Ammon's horn (tissue), 1 donor: ENCODE measurements at regions not wholly inside any gene's neighbourhood (a gene's known extent, or its start where the extent isn't known, plus 50 kb on each side); places are given as distances from the start of the nearest gene placed in this dataset.
"Not testable (repeated sequence)": the region's sequence is repeated elsewhere in the genome, so short reads cannot be mapped to it uniquely, and the experiment has no call there.

Experiments
- DNase-seq: peaks from one replicate; pipeline ENCODE4 v3.0.0-alpha.2; 2016; ENCODE audit warnings: low spot score

DNA sequence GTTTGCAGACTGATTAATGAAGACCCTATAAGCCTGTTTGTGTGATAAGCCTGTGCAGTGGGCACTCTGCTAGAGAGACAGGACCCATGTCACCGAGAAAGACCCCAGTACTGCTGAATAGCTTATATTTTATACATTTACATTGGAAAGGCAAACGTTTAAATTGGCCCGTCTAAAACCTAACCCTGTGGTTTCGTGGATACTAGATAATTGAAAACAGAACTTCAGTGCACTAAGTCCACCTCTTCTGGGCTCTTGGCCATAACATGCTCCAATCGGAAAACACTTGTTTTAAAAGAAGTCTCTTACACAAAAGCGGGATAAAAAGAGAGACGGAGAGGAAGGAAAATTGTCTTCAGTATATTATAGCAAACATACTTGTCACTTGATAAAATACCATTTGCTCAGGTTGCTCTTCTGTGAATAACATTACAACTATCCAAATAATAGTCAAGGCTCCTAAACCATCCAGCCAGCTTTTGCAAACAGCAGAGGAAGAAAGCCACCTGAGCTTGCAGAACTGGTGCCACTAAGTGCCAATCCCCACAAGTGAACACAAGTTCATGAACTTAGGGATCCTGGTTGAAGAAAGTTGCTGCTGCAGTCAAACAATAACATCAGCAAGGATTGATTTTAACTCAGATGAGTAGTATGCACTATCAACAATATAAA is 218.4 kb upstream of the FN1 start:
- no peak for DNase-seq

DNA sequence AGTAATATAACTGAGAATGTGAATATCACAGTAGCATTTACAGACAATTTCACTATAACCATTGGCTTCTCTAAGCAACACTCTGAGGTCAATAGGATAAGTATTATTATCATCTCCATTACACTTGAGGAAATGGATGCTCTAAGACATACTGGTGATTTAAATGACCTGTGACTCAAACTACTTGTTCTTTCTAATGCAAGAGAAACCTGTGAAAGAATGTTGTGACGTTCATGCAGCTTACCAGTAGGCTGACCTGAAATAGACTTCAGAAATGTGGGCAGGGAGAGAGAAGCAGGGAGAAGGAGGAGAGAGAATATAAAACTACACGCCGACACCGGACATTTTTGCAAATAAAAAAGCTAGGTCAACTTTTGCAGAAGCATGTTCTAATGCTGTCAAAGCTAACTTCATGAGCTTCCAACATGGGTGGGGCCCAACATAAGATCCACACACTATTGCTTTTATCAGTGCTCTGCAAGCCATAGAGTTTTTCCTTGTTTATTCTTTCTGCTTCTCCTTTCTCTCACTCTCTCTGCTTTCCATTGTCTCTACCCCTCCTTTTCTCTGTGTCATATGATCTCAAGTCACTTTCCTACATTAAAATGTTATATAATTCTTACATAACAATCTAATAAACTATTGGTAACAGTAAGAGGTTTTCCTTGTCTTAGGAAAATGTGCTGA is 217.6 kb upstream of the FN1 start:
- DNase-seq: no peak

DNA sequence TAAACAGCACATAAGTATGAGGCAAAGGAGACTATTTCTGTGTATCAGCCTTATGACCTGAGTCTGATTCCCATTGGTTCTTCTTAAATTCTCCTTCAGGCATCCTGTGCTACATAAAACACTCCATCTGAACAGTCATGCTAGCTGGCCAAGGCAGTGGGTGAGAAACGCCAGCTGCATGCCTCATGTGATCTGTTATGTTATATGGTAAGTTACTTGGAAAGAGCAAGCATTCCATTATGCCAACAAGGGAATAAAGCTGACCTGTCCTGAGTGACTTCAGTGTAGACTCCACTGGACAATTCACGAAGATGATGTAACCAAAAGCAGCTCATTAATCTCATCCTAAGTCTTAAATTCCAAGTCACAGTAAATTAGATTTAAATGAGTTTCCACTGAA is 216.5 kb upstream of the FN1 start:
- no peak for DNase-seq

DNA sequence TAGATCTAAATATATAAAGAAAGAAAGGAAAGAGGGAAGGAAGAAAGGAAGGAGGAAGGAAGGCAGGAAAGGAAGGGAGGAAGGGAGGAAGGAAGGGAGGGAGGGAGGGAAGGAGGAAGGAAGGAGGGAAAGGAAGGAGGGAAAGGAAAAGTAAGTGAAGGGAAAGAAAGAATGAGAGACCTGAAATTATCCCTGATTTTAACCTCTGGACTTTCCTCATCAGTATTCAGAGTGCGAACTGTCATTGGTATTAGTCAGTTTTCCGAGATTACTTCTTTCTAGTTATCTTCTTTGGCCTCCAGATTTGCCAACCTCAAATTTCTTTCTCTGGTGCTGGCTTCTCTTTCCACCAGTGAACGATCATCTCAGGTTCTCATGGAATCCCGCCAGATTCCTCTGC is 215.5 kb upstream of the FN1 start:
- DNase-seq: no peak

DNA sequence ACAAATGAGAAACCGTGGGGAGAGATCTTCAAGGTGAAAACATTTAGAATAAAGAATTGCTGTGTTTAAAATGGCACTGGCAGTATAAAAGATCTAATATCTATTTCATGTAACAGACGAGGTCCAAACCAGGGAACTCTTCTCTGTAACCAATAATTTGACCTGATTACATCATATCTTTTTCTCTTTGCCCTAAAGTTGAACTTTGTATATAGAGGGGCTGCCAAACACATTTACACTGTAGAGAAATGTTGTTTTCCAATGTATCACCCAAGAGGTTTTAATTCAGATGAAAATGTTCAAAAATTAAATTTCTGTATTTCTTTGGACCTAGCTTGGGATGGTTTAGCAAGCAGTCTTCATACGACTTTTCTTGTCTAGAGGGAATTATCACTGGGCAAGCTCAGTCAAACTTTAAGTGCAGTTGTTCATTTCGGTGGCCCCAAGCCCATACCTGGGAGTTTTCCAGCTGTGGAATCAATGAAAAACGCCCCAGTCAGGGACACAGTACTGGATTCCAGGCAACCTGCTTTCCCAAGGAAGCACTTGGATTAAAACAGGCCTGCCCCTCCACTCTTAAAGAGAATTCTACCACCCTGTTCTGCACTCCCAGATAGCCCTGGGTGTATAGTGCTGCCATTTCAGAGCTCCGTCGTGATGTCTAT is 208.5 kb upstream of the FN1 start:
- DNase-seq: no peak

DNA sequence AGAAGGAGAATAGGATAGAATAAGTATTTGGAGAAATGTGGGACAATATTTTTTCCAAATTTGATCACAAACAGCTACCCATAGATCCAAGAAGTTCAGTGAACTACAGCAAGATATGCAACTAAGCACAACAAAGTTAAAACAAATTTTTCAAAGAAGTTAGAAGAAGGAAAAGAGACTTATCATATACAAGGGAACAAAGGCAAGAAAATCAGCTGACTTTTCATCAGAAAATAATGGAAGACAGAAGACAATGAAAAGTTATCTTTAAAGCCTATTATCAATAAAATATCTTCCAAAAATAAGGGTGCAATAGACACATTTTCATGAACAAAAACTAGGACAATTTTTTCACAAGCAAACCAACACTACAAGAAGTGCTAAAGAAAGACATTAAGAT is 202.8 kb upstream of the FN1 start:
- DNase-seq: no peak

DNA sequence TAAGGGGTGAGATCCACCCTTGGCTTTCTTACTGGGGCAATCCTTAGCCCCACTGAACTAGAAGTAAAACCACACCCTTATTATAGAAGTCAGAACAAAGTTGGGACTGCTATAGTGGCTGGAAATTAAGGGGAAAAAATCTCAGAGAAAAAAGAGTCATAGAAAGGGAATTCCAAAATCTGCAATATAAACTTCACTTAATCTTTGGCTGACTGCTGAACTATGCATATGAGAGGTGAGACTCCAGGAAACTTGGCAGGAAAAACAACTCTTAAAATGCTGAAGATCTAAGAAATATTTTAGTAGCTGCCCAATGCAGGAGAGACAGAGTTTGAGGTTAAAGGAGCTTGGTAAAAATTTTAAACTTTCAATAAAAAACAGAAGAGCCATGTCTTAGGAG is 201.8 kb upstream of the FN1 start:
- no peak for DNase-seq

DNA sequence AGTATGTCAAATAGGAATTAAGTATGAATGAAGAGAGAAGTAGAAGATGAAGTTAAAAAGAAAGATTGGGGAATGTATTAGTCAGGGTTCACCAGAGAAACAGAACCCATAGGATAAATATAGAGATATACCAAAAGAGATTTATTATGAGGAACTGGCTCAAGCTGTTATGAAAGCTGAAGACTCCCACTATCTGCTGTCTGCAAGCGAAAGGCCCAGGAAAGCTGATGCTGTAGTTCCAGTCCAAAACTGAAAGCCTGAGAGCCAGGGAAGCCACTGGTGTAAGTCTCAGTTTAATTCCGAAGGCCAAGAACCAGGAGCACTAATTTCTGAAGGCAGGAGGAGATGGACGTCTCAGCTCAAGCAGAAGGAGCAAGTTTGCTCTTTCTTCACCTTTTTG is 200.9 kb upstream of the FN1 start:
- no peak for DNase-seq

DNA sequence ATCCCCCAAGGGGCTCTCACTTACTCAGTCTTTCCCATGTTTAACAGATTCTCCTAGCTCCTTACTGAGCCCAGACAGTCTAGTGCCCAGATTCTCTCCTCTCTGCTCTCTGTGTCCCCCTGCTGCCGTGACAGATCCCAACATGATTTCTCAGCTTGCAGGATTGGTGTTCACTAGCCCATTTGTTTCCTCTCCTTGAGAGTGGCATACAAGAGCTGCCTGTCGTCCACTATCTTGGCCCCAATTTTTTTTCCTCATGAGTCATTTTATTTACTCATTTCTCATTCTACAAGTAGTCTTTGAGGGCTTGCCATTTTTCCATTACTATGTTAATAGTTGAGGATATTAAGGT is 199.9 kb upstream of the FN1 start:
- no peak for DNase-seq

DNA sequence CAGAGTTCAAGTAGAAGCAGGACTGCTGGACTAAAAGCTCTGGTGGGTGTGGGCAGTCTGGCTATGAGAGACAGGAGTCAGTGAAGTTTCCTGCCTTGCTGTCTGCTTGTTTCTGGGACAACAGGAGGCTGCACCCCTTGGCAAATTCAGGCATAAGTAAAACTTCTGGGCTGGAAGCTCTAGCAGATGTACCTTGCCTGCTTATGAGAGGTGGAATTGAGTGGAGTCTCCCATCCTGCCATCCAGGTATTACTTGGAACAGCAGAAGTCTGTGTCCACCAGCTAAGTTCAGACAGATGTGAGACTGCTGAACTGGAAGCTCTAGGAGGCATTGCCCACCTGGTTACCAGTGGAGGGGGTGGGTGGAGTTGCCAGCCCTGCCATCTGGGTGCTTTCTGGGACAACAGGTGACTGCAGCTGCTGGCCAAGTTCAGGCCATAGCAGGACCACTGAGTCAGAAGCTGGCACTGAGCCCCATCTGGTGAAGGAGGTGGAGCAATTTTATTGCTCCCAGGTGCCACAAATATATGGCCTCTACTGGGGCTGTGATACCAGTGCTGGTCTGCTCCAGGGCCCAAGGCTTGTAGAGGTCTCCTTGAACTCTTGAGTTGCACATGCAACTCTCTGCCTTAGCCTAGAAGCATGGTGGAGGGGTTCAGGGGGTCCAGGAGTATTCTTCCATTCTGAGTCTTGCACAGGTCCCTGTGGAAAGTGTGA is 199.4 kb upstream of the FN1 start:
- DNase-seq: no peak

DNA sequence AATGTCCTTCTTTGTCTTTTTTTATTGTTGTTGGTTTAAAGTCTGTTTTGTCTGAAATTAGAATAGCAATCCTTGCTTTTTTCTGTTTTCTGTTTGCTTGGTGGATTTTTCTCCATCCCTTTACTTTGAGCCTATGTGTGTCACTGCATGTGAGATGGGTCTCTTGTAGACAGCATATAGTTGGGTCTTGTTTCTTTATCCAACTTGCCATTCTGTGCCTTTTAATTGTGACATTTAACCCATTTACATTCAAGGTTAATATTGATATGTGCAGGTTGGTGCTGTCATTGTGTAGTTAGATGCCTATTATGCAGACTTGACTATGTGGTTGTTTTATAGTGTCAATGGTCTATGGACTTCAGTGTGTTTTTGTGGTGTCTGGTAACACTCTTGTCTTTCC is 197.5 kb upstream of the FN1 start:
- DNase-seq: no peak

DNA sequence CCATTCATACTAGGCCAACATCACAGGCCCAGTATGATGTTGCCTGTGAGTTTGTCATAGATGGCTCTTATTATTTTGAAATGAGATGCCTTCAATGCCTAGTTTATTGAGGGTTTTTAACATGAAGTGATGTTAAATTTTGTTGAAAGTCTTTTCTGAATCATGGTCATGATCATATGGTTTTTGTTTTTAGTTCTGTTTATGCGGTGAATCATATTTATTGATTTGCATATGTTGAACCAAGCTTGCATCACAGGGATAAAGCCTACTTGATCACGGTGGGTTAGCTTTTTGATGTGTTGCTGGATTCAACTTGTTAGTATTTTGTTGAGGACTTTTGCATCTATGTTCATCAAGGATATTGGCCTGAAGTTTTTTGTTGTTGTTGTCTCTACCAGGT is 195.8 kb upstream of the FN1 start:
- DNase-seq: no peak

DNA sequence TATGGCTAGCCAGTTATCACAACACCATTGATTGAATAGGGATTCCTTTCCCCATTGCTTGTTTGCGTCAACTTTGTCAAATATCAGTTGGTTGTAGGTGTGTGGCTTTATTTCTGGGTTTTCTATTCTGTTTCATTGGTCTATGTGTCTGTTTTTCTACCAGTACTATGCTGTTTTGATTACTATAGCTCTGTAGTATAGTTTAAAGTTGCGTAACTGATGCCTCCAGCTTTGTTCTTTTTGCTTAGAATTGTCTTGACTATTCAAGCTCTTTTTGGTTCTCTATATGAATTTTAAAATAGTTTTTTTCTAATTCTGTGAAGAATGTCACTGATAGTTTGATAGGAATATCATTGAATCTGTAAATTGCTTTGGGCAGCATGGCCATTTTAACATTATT is 194.9 kb upstream of the FN1 start:
- DNase-seq: not testable (repeated sequence)

DNA sequence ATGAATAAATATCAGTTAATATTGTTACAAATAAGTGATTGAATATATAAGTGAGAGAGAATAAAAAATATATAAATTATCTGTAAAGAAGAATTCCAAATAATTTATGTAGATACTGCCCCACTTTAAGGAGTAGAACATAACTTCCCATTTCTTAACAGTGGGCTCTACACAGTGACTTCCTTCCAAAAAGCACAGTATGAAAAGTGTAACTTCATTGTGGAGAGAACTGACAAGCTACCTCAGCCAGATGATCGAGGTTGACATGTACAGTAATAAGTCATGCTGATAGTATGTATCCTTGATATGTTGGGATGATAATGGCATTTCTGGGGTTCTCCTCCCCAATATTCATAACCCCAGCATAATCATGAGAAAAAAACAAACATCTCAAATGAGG is 191.9 kb upstream of the FN1 start:
- no peak for DNase-seq

DNA sequence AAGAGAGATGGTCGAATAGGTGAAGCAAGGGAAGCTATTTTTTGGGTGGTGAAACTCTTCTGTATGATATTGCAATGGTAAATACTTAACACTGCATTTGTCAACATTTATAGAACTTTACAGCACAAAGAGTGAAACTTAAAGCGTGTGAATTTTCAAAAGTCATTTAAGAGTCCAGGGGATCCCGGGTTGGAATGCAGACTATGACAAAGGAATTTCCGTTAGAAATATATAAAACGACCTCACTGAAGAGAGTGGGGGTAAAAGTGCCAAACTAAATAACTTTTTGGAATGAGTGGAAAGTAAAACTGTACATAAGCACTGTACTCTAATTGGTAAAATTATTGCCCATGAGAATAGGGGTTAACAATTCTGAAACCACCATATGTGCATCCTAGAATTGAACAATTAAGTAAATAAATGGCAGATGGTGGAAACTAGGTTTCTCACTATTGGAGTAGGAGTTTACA is 191.0 kb upstream of the FN1 start:
- no peak for DNase-seq

DNA sequence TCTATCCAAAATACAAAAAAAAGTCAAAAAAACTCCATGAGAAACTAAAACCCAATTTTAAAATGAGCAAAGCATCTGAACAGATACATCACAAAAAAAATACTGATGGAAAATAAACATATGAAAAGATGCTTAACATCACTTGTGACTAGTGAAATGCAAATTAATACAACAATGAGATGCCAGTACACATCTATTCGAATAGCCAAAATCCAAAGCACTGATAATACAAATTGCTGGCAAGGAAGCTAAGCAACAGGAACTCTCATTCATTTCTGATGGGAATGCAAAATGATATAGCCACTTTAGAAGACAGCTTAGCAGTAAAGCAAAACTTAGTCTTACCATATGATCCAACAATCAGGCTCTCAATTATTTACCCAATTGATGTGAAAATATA is 190.2 kb upstream of the FN1 start:
- no peak for DNase-seq

DNA sequence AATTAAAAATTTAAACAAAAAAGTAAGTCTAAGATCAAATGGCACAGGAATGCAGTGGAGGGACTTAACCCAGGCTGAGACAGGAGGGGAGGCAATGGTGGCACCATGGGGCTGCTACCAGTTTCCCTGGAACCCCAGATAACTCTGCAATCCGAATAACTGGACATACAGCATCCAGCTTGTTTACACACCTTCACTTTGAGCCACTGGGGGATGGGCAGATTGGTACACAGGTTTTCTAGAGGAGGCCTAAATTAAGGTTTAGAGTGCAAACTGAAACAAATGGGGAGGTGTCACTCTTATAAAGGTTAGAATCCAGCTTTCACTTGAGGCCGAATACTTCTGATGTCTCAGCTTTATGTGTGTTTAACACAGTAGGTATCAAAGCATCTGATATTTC is 189.3 kb upstream of the FN1 start:
- no peak for DNase-seq

DNA sequence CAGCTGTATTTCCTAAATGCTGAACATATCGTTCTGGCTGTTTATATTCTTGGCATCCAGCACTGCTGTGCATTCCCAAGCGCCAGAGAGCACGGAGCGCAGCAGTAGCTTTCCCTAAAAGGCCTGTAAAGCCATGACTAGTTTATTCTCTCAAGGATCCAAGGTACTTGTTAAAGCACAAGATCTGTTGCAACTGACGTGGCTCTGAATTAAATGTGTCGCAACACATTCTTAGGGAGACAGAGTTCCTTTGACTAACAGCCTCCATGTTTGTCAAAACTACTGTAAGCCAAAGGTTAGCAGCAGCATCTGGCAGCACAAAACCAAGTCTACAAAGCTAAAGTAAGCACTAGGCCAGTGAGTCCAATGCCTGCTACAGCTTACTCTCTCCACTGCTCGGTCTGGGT is 188.6 kb upstream of the FN1 start:
- no peak for DNase-seq

DNA sequence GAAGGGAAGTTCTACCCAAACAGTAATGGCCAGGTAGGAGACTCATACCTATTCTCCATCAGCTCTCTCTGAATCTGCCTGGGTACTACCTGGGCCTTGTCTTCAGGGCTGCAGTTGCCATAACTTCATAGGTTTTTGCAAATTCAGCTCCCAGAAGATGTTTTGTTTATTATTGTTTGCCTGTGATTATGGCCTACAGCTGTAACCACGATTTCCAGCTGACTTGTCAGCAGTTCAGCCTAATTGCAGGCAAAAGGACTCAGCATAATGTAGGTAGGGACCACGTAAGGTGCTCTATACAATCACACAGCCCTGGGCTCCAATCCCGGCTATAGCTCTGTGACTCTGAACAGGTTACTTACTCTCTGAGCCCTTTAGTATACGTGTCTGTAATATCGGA is 187.0 kb upstream of the FN1 start:
- no peak for DNase-seq

DNA sequence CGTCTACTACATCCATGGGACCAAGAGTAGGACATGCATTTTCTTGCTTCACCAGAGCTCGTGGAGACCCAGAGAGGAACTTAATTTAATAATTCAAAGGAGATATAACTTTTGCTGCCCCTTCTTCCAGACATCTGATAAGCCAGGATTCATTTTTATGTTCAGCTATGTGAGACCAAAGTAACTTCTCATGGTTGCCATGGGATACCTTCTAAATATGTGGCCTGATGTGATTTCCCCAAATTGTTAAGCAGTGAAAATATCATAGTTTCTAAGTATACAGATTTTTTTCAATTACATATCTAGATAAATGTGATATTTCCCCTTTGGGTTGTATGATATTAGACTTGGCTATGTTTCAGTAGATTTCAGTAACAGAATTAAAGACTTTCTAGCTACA is 185.5 kb upstream of the FN1 start:
- DNase-seq: no peak

DNA sequence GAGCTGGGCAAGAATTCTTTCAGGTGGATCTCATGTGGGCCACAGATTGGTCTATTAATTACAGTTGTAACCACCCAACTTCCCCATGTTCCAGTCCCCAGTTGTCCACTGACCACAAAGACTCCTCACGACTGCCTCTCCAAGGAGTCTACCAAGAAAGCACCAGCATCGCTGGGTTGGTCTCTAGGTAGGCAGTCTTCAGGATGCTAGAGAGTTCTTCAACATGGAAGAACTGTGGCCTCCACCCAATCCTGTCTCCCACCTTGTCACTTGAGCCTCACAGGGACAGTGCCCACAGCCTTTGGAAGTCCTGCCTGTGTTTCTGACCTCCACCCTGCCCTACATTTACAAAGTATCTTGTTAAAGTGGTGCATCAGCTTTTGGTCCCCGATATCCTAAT is 184.7 kb upstream of the FN1 start:
- no peak for DNase-seq

DNA sequence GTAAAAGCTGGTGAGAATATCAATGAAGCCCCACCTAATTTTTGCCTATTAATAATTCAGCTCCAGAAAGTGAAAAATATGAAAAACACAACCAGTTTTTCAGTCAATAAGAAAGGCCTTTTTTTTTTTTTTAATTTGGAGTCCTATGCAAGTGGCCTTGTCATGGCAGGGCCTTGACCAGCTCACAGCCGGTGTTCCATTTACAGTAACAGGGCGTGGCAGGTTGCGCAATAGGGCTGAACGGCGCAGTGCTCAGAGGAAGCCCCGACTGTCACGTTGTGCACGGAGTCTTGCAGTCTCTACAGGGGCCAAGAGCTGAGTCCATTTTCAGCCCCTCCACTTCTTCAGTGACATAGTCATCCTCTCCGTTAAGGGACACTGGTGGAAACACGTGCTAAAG is 184.1 kb upstream of the FN1 start:
- no peak for DNase-seq
